NCI-H2081 treated with DMSO at 0.1 percent for 48 hours (cell line): ENCODE measurements at regions not wholly inside any gene's neighbourhood (a gene's known extent, or its start where the extent isn't known, plus 50 kb on each side); places are given as distances from the start of the nearest gene placed in this dataset.

ENCODE experiments used
- DNase-seq: peaks from one replicate; lab custom pipeline; 2025; lab: John Stamatoyannopoulos, UW

DNA sequence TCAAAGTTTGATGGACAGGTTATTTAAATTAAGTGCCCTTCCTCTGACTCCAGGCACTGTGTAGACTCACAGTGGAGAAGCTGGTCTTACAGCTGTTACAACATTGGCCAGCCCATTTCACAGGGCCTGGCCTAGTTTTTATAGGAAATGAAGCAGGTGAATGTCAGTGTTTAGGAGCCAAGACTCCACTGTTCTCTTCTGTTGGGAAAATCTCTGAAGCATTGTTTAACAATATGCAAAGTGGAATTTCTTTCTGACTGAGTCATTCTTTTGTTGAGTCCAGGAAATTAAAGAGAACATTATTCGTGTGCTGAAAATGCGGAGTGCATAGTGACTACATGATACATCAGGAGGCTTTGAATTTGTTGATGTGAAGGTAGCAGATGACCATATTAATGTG lies 64.7 kb downstream of the ARRDC4 start:
- no peak for DNase-seq

DNA sequence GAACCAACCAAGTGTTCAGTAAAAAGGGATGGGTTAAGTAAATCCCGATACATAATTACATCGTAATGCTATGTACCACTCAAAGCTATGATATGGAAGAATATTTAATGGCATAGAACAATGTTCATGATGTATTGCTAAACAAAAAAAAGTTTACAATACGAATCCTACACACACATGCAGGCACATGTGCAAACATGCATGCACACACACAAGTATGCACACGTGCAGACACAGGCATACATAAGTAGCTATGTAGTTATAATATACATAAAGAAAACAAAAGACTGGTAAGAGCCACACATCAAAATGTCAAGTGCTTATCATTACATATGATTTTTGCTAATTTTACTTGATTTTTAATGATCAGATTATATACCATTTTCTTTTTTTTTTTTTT lies 74.2 kb downstream of the ARRDC4 start:
- DNase-seq: no peak

DNA sequence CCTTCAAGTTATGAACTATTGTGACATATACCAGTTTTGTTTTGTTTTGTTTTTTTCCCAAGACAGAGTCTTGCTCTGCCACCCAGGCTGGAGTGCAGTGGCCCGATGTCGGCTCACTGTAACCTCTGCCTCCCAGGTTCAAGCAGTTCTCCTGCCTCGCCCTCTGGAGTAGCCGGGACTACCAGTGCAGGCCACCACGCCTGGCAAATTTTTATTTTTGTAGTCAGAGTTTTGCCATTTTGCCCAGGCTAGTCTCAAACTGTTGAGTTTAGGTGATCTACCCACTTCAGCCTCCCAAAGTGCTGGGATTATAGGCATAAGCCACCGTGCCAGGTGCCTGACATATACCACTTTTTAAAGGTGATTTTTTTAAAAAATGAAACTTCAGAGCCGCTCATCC lies 74.6 kb downstream of the ARRDC4 start:
- no peak for DNase-seq

DNA sequence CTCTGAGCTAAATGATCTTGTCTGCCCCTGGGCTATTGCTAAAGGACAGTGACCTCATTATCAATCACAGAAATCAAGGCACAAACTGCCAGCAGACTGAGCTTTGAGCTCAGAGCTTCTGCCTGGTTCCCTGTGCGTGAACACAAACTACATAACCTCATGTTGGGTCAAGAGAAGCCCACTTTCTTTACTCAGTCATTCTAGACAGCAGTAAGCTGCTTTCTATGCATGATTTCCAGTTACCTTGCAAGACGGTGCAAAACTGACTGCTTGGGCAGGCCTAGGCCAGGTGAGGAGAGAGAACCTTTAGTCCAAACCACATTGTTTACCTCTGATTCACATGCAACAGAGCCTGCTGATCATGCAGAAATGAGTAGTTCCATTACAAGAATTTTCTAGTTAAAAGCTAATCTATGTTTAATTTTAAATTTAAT lies 75.1 kb downstream of the ARRDC4 start:
- no peak for DNase-seq

DNA sequence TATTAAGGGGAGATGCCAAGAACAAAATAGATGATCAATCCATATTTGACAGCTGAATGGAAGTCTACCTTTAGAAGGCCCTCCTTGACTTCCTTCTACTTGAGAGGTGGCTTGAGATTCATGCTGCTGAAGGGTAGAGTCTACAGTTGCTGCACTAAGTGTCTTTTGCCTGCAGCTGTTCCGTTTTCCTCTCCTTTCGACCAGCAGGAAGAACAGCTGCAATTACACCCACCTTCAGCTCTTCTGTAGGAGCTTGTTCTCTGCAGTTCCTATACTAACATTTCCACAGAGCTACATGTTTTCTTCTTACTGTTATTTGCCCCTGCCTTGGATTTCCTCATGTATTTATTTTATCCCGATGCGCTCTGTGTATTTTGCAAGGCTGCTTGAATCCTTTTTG lies 79.1 kb downstream of the ARRDC4 start:
- DNase-seq: no peak

DNA sequence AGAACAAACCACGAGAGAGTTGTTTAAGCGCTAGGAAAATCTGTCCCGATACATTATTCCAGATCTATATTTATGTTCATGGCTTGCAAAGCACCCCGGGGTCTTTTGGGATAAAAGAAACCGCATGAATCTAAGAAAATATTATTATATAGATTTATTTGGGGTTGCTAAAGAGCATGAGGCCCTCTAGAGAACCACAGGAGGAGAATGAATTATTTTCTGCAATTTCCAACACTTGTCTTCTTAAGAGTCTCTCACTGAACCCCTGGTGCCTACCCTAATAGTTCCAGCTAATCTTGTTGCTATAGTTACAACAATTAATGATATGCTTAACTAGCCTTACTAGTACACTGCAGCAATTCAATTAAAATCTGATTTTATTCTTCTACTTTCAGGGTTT lies 79.6 kb downstream of the ARRDC4 start:
- DNase-seq: no peak

DNA sequence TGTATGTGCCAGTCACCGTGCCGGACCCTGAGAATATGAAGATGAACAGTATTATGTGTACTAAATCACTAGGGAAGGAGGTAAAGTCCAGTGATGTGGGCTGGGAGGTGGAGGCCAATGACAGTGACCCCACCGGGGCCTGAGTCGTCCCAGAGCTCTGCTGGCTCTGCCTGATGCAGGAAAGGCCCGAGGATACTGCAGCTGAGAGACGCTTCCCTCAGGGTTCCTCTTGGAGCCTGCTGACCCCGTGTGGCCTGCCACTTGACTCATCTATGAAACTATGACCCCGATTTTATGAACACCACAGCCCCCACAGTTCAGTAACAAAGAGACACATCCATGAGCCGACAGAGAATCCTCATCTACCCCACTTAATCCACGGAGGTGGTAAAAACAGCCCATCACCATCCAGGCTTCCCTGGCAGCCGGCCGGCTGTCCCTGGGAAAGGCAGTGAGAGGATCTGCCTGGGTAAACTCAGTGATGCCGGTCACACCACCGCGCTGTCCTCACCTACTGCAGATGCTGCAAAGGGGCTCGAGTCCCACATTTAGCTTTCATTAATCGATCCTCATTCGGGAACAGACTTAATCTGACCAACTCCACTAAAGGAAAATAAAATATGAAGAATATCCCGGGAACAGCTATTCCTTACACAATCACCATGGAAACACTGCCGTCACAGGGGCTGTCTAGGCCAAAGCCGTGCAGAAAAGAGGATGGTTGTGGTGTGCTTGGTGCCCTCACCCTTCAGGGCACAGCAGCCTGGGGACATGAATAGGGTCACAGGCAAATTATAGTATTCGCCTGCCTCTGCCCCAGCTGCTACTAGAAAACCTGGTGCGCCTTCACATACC lies 82.9 kb downstream of the ARRDC4 start:
- no peak for DNase-seq

DNA sequence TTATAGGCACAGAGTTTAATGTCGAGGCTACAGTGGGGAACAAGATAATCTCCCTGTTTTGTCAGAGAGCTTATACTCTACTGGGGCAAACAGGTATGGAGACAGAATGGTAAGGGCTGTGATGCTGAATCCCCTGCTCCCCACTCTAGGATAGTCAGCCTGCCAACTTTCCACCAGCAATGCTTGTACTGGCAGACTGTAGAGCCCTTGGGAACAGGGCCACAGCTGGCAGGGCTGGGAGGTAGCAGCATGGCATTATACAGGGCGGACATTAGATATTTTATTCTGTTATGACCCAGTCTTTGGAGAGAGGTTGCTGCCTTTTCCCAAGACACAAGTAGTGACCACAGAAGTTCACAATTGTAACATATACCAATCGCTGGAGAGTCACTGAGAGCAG lies 91.2 kb downstream of the ARRDC4 start:
- no peak for DNase-seq

DNA sequence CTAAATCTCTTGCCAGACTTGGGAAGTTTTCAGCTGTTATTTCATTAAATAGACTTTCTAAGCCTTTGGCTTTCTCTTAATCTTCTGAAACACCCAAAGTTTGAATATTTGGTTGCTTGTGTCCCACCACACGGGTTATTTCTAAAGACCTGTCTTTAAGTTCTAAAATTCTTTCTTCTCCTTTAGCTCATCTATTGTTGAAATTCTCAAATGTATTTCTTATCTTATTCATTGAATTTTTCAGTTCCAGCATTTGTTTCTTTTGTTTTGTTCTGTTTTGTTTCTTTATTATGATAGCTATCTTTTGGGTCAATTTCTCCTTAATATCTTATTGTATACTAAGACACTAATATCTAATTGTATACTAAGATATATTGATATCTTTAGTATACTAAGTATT lies 97.0 kb downstream of the ARRDC4 start:
- DNase-seq: no peak

DNA sequence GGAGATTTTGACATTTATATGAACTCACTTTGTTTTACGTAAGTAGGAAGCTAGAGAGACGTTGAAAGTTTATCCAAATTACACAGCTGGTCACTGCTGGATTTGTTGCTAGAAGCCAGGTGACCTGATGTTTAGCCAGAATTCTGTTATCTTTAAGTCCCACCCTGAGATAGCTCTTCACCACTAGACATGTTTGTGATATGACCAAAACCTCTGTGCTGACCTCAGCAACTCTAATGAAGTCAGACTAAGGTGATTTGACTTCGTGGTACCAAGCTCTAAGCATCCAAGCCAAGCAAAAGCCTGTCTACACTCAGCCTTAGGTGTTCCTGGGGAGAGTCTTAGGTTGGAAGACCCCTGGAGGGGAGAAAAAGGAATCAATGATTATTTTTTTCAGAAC lies 102.4 kb downstream of the ARRDC4 start:
- no peak for DNase-seq

DNA sequence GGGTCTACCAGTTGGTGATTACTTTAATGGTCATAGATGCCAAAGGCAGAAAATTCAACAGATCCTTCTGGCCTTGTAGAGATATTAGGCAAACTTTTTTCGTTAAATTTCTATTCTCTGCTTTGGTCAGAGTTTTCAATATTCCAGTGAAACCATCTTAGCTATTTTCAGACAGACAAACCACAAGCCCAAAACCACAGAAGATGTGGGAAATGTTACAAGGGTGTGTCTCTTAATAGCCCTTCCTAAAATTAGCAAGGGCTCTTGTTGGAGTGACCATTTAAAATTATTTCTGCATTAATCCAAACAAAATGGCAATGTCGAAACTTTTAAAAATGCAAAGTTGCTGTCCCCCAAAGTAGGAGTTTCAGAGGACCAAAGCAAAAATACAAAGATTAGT lies 102.8 kb downstream of the ARRDC4 start:
- no peak for DNase-seq

DNA sequence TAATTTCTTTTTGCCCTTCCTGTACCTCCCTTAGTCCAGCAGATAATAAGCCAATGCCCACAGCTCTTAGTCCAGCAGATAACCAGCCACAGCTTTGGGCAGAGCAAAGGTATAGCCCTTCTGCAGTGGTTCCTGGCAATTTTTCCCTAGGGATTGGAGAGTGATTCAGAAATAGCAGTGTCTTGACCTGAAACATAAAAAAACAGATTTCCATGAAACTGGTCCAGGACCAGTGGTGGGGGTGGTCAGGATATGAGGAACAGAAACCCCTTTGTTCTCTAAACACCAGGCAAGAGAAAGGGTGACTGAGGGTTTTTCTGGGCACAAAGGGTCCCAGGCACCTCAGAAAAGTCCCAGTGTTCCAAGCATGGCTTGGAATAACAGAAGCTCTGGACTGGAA lies 103.4 kb downstream of the ARRDC4 start:
- DNase-seq: no peak

DNA sequence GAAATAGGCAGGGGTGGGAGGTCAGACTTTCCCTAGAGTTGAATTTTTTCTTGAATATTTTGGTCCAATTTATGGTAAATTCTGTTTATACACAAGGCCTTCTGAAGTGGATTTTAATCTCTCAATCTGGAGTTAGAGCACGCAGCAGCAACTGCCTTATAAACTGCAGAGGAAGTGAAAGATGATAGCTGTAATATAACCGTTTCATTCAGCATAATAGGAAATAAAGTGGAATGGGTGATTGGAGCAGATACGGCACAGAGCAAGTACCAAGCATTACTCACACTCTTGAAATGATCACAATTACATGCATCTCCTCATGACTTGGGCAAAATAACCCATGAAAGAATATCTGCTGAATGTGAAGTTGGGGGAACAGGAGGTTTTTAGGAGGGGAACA lies 106.8 kb downstream of the ARRDC4 start:
- DNase-seq: no peak

DNA sequence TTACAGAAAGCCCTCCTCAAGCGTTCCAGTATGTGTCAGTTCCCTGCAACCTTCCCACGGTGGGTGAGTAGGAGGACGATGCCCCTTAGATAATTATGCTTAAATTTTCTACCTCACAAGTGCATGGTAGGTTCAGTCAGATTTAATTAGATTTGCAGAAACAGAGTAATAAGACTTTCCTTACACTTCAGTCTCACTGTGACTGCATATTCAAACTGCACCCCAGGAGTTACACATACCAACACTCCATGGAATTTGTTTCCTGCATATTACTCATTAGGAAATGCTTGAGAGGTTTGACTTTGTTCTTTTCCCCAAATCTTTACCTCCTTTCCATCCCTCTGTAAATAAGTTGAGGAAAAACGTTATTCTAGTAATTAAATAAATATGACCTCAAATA lies 108.8 kb downstream of the ARRDC4 start:
- no peak for DNase-seq

DNA sequence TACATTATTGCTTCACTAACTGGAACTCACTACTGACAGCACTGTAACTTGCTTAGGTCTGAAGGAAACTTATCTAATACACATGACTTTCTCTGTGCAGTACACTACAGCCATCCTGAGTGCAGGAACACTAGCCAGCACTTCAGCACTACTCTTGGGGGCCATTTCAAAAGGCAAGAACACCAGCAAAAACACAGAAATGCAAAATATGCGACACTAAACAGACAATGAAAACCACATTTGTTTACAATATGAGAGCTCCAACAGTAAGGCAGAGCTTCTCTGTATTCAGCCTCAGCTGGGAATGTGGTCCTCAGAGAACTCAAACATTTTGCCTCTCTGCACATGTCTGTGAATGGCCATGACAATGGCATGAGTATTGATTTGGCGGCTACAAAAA lies 109.6 kb downstream of the ARRDC4 start:
- DNase-seq: no peak

DNA sequence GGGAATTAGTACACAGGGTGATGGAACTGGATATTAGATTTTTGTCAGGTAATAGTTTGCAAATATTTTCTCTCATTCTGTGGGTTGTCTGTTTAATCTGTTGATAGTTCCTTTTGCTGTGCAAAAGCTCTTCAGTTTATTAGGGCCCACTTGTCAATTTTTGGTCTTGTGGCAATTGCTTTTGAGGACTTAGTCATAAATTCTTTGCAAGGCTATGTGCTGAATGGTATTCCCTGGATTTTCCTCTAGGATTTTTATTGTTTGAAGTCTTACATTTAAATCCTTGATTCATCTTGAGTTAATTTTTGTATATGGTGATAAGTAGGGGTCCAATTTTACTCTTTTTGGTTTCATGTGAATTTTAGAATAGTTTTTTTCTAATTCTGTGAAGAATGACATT lies 111.3 kb downstream of the ARRDC4 start:
- DNase-seq: no peak

DNA sequence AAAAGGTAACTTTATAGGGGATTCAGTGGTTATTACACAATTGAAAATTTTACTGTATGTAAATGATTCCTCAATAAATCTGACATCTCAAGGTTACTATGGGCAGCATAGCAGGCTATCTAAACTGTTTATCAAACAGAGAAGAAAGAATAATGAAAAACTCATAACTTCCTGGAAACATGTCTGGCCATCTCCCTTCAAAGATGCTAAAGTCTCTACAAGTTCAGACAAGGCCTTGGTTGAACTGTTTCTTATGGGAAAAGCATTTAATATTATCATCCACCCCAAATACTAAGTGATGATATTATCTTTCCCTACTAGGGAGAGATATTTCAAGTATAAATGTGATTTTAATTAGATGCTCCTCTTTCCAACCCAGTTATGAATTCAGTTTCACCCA lies 114.9 kb downstream of the ARRDC4 start:
- DNase-seq: no peak

DNA sequence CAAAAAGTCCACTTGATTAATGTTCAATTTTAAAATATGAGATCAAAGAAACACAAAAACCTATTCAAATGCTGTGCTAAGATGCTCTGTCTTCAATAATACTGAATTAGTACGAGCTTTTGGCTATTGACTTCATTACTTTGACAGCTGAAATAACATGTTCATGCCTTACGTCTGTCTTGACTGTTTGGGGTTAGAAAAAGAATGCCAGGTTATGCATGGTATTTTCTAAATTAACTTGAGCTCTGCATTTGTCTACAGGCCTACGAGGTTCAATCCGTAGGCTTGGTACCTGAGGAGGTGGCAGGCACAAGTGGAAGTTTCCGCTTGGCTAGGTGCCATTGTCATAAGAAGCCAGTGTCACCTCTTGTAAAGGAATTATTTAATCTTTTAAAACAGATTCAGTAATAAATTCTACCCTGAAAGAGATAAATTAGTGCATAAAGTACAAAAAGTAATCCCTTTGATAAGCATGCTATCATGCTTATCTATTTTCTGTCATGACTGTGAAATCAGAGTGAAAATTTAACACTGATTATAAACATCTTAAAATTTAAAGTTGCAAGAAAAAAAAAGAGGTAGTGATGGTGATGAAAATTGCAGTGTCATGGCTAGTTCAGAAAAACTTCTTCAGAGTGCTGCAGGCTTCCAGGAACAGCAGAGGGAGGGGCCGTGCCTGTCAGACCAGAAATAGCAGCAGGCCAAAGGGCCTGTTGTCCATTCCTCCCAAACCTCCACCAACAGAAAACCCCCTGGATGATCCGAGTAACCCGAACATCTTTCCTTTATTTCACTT lies 115.7 kb downstream of the ARRDC4 start:
- DNase-seq: no peak

DNA sequence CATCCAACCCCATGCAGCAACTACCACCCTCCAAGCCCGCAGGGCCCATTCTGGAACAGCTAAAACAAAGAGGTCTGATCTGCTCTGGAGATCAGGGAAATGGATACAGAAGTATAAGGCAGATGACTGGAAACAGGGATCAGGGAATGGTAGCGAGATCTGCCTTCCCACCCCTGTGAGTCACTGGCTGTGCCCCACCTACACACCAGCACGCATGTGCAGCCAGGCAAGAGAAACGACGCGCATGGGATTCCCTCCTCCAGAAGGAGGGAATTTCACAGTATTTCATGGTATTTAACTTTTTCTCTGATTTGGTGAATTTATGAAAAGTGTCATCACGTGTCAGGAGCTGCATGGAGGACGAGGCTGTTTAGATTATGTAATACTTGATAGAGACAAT lies 116.7 kb downstream of the ARRDC4 start:
- no peak for DNase-seq

DNA sequence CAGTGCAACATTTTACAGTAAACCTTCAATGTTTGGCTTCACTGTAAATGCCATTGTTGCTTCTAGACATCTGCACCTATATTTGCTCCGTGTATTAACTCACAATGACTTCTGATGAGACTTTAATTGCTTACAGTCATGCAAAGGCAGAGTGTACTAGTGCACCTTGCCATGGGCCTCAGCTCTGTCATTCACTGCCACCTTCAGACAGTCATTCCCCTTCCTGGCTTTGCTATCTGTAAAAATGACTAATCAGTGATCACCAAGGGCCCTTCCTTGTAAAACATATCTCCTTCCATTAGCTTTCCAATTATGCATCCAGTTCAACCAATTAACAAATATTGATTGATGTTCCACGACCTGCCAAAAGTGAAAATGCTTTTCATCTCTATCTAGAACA lies 120.3 kb downstream of the ARRDC4 start:
- DNase-seq: no peak

DNA sequence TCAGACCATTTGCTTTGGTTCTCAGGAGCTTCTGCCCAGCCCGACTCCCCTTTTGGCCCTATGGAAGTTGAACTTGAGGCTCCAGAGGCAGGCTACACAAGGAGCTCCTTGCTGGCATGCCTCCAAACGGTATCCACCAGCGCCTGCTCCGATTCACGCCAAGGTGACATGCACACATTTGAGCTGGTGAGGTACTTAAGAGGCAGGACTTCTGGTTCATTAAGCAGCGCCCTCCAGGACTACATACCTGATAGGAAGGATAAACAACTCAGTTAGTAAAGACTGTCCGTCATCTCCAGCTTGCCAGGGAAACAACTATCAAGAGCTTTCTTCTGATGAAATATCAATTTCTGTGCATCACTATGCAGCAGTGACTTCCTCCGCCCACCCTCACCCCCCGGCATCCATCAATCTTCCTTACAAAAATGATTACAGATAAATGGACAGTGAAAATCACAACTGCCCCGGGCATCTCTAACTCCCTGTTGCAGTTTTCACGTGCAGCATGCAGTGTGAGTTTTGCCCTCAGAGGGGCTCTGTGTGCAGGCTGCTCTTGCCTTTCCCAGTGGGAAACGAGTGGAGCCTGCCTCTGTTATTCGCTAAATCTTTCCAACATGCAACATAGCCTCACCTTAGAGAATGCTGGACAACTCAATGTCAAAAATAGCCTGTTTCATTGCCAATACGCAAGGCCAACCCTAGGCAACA lies 122.9 kb downstream of the ARRDC4 start:
- DNase-seq: no peak

DNA sequence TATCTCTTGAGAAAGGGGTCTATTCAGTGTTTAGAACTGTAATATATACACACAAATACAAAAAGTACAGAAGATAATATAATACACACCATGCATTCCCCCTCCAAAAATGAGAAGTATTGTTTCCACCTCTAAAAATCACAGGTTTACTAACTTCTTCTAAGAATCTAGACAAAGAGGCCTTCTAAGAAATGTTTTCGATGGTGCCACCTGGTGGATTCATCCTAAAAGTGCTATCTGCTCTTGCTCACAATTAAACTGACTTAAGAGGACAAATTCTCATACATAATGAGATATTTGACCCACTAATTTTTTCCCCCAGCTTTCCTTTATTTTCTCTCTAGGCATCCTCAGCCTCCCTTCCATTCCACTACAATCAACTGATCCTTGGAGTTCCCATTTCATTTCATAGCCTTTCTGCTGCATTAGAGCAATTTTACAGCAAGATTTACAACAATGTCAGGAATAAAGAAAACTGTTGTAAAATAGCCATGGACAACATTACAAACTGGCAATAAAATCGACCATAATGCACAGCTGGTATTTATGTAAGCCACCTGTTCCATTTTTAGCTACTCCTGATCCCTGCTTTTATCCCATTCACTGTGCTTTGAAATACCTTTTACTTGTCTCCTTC lies 124.6 kb downstream of the ARRDC4 start:
- peak; percentile 14 for DNase-seq
